ENCODE measurements at regions not wholly inside any gene's neighbourhood (a gene's known extent, or its start where the extent isn't known, plus 50 kb on each side); places are given as distances from the start of the nearest gene placed in this dataset.
"Not testable (repeated sequence)": the region's sequence is repeated elsewhere in the genome, so short reads cannot be mapped to it uniquely, and the experiment has no call there.

DNA sequence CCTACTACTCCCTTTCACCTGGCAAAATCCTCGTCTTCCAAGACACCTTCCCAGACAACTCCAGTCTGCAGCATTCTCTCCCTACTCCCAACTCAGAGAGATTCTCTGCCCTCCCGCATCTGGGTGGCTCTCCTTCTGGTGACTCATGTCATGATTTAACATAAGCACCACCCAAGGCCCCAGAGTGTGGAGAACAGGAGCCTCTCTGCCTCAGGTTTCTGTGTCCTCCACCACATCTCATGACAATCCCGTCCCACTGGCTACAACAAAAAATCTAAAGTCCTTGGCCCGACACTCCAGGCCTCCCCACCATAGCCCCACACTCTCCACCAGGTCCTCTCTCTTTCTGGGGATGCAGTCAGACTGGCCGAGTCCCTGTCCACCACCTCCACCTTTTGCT lies 197.1 kb downstream of the BCL11A start:
- no peak for DNase-seq

DNA sequence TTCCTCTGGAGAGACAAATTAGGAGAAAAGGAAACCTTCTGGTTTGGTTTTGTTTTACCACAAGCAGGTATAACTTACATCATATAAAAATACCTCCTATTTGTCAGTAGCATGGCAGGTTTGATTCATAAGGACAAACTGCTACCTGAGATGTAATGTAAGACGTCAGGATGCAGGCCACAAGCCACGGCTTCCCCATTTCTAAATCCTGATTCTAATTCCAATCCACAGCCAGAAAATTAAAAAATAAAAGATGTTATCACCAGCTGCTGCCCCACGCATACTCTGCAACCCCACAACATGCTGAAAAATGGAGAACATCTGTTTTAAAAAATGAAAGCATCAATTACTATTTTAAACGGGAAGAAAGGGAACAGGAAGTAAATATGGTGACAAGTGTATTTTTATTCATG lies 197.6 kb downstream of the BCL11A start:
- DNase-seq, result no peak

DNA sequence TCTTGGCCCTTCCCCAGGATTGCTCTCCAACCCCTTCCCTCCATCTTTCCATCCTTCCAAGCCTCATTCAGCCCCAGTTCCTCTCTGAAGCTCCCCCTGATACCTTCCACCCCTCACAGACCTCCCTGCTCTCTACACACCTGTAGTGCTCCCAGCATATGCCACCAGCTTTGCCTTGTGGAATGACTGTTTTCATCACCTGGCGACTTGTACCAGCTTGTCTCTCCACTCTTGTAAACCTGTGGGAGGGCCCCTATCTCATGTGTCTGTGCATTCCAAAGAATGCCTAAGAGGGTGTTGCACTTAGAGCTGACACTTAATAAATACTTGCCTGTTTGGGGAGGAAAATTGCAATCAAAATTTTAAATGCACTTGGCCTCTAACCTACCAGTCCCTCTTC lies 198.7 kb downstream of the BCL11A start:
- DNase-seq, result no peak

DNA sequence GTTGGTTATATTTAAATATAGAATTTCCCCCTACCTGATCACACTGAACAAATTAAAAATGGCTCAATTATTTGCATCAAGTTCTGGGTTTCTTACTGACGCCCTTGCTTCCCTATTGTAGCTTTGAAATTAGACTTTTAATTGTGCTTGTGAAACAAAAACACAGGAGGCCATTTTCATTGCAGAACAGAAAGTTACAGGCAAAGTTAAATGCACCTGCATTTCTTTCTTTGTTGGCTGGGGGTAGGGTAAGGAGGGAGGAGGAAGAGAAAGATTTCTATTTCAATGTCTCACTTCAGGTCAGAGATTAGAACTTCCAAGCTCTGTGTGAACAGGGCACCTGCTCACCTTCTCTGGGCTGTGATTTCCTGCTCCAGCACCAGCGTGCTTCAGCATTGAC lies 199.6 kb downstream of the BCL11A start:
- DNase-seq, result no peak

DNA sequence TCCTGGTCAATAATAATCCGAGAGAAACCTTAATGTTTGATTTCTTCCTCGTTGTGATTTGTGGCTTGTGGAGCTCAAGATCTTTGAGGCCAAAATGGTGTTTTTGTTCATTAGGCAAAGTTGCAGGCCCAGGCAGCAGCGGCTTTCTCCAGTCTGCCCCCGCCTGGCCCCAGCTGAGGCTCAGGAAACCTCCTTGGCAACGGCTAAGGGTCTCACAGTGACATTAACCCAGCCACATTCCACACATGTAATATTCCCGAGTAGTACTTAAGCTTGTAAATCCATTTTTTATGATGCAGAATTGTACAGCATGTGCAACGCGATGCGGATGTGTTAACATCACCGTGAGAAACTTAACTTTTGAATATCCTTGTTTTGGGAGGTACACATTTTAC lies 200.1 kb downstream of the BCL11A start:
- DNase-seq, result no peak

DNA sequence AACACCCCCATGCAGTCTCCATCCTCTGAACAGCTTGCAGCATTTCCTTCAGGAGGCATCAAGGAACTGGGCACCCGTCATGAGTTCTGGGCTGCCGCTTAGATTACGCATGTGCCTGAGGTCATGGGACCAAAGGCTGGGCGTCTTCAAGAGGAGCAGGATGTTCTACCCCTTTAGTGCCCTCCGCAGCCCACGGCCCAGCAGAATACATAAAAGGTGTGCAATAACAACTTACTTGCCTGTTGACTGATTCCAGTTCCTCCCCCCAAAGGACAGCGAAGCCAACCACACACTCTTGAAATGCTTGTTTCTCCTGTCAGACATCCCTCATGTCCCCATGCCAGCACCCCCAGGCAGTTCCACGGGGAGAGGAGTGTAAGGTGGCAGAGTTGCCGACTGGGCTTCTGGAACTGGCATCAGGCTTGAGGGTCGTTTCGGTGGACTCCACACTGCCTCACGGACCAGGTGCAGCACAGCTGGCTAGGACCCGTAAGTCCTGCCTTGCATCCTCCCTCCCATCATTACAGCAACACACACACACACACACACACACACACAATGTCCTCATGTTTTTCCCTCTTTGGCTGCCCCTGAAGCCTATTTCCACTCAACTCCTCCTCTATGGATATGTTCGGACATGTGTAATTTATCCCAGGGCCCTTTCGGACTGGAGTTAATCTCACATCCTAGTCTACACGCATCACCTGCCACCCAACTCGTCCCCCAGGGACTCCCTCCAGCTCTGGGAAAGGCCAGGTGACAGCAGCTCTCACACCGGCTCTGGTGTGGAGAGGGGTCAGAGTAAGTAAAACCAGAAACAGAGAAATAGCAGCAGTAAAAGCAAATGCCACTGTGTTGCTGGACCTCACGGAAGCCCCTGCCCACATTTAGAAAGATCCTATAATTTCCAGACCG lies 200.7 kb downstream of the BCL11A start:
- no peak for DNase-seq

DNA sequence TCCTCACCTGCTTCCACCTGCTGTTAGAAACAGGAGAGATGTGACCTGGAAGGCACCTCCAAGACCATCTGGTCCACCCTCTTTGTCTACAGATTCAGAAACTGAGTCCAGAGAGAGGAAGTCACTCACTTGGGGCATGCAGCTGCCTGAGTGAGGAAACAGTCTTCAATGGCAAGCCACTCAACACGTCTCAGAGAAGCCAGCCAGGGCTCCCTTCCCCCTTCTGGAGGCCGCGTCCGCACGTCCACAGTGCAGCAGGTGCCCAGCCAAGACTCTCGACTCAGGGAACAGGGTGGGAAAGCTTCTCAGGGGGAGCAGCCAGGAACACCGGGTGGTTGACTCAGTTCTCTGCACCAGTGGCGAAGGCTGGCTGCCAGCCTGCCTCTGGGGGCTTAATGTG lies 201.7 kb downstream of the BCL11A start:
- DNase-seq, result no peak

DNA sequence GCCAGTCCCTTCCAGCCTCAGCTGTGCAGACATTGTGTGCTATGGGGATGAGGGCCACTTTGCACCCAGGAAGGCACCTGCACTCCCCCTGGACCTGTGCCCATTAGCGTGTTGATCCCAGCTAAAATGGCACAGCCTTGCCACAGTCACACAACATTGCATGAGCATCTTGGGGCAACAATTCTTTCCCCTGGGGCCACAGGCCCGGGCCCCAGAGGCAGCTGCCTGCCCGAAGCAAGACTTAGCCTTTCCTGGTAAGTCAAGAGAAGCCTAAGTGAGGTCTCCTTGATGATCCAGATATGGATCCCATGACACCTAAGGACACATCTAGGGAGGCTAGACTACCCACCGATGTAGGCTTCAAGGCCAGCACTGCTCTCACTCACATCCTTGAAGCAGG lies 202.1 kb downstream of the BCL11A start:
- DNase-seq, result no peak

DNA sequence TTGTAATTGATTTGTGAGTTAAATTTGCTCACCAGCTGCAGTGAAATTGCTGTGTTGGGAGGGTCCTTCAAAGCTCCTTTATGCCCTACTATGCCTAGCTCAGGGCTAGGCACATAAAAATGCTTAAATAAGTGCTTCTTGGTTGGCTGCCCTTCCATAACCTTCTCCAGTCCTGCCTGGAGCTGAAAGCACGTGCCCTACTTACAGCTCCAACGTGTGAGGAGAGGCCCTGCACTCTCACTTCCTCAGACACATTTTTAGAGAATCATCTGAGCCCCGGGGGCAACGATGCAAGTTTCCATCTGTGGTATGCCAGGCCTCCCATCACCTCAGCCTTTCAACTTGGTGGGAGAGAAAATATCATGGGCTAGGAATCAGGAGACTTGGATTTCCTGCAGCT lies 202.7 kb downstream of the BCL11A start:
- DNase-seq, result no peak

DNA sequence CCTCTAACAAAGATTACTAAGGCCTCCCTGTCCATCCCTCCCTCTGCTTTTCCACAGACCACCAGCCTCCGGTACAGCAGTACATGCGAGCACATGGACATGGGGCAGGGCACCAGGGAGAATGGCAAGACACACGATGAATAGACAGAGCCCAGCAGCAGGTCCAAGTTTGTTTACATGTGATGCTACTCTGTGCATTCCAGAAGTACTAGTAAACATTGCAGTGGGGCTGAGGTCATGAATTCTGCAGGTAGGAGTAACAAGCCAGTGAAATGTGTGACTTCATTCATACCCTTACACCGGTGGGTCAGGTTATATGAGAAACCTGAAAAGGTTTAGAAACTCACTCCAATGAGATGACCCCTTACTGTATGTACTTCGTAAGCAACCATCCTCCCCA lies 205.7 kb downstream of the BCL11A start:
- DNase-seq, result no peak

DNA sequence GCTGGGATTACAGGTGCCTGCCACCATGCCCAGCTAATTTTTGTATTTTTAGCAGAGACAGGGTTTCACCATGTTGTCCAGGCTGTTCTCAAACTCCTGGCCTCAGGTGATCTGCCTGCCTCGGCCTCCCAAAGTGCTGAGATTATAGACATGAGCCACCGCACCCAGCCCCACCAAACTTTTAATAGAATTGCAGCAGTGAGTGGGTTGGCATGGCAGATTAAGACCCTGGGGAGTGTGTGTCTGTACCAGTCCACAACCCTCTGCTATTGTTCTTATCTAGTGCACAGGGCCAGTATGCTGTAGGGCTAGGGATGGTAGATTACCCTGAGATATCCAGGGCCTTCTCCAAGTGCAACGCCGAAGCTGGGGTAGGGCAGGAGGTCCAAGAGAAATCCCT lies 211.0 kb downstream of the BCL11A start:
- DNase-seq, result not testable (repeated sequence)

DNA sequence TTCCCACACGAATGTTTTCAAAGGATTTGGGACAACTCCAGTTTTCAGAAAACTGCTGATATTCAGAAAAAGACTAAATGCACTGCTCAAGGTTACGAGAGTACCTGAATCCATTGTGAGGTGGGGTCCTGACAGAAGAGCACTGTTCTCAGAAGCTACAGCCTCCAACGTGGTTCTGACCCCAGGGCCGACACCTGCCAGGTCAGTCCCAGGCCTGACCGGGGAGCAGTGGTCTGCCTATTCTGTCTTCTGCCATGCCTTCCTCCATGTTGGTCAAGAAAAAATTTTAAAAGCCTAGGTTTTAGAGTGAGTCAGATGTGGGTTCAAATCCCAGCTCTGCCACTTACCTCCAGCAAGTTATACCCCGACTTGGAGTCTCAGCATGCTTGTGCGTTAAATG lies 212.3 kb downstream of the BCL11A start:
- no peak for DNase-seq

DNA sequence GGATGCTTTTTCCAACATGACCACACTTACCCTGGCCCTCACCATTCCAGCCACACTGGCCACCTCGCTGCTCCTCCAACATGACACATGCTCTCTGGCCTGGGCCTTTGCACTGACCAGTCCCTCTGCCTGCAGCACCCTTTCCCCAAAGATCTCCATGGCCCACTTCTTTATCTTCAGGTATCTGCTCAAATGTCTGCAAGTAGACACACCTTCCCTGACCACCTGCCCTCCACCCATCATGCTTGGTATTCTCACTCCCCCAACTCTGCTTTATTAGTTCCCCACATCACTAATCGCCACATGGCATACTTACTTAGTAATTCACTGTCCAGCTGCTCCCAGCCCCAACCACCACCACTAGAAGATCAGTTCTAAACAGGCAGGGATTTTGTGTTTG lies 214.2 kb downstream of the BCL11A start:
- DNase-seq, result no peak

DNA sequence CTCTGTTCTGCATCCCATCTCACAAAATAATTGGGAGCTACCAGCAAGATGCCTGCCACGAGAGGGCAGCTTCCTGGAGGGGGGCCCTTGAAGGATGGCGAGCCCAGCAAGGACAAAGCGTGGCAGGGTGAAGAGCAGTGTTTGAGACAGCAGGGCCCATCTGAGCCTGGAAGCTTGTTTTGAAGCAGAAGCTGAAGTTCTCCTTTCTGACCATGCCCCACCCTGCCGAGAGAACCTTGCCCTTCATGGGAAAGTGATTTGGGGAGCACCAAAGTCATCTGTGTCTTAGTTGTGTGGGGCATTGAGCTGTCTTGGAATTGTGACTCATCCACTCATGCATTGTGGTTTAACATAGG lies 216.3 kb downstream of the BCL11A start:
- DNase-seq, result no peak

DNA sequence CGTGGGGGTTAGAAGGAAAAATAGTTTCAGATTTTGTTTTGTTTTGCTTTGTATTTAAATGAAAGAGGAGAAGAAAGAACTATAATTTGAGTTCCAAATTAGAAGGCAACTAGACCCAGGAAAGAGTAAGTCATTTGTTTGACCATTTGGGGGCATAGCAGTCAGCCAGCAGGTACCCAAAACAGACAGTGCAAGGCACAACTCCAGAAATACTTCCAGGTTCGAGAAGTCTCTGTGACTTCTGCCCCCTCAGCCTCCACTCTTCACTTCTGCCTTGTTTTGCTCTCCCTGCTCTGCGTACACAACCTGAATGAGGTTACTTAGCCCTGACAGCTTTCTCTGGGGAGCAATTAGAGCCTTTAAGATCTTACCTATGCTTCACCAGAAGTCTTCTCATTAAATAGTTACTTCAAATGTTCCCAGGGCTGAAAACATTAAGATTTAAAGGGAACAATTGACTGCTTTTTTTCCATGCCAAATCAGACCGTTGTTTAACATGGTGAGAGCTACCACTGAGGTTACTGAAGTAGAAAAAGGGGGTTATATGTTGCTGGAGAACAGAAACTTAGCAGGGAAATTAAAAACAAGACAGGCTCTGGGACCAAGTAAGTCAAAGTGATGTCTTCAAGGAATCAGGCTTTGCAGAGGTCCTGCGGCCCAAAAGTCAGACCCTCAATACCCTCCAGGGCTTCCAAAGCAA lies 216.9 kb downstream of the BCL11A start:
- DNase-seq, result no peak

DNA sequence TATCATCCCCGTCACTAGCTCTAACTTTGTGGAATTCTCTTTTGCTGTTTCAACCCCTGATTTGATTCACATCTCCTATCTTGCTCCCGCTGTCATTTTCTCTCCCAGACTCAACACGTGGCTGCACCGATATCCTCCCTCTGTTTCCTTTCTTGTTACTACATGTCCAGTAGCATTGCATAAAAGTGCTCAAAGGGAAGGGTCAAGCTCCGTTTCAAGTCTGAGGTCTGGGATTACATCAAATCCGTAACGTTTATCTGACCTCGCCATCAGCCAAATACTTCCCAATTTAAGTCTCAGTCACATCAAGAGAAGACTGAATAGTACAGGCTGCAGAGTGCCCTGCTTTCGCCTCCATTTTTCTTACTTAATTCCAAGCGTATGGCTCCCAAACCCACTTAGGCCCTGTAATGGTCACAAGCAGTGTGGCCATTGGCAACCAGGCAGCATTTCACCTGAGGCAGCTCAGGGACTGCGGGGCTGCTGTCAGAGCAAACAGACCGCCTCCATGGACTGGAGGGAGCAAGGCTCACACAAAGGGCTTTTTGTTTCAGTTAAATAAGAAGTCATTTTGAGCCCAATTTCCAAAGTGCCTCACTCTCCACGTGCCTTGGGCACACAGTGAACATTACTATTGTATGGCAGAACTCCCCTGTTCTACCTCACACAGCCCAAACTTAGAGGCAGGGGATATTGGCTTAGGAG lies 217.8 kb downstream of the BCL11A start:
- no peak for DNase-seq

DNA sequence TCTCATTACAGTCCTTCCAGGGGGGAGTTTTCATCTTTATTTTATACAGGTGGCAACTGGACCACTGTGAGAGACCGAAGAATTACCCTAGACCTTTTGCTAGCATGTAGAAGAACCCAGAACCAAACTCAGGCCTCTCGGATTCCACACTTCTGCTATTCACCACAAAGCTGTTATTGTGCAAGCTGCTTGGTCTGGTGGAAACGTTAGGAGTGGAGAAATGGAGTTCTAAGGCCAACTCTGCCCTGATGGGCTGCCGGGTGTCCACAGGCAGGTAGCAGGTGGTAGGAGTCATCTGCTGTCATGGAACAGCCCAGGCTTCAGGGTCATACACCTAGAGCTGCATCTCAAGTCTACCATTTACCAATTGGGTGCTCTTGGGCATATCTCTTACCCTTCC lies 218.8 kb downstream of the BCL11A start:
- no peak for DNase-seq

DNA sequence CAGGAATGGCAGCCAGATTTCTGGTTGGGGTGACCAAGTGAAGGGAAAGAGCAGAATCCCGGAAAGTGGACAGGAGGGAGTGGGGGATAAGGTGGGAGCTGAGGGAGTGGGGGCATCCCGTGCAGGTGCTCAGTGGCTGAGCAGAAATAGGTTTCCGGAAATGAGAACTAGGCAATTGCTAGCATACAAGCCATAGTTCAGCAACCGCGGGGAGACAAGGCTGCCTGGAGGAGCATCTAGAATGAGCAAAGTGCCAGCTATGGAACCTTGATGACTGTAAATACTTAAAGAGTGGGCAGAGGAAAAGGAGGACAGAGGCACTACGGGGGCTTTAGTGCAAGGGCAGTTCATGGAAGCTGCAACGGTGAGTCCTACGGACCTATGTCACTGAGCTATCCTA lies 220.2 kb downstream of the BCL11A start:
- no peak for DNase-seq

DNA sequence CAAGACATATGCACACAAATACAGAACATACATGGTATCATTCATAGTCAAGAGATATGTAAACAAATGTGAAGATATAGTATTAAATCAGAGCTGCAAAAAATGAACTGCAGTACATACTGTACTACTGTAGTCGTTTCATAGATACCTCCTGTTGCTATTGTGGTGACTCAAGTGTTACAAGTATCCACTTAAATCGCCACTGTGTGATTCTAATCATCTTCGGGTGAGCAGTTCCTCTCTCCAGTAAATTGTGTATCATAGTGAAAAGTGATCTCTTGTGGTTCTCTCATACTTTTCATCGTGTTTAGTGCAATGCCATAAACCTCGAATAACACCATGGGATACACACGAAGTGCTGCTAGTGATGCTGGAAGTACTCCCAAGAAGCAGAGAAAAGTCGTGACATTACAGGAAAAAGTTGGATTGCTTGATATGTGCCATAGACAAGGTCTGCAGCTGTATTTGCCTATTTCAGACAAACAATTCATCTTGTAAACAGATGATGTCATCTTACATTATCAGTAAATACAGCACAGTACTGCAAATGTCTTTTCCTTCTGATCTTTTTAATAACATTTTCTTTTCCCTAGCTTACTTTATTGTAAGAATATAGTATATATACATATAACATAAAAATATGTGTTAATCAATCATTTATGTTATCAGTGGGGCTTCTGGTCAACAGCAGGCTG lies 222.2 kb downstream of the BCL11A start:
- peak; percentile 32 for DNase-seq

DNA sequence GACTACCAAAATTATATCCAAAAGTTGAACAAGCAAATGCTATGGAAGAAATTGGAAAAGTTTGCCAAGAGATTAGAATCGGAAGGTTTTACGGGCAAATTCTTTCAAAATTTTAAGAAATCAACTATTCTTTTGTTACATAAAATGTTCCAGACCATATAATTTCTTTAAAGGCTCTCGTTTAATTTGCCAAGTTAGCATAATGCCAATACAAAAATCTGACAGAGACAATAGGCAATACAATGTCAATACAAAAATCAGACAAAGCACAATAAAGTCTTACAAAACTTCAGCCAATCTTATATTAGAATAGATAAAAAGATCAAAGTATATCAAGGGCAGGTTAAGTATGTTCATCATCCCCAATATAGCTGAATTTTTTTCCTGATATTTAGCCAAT lies 224.2 kb downstream of the BCL11A start:
- no peak for DNase-seq

DNA sequence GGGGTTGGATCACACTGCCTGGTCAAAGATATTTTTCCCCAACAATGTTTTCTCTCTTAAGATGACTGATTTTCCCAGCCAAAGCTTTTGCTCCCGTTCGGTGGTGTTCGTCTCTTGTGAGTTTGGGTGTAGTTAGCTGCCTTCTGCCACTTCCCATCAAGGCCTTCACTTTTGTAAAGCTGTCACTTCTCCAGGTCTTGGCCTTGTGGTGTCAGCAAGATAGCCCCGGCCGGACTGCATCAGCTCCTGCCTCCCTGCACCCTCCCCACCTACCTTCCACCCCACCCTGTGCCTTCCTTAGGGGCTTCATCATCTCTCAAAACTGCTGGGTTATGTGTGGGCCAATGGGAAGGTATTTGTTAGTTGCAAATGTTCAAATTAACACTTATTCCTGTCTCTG lies 228.9 kb downstream of the BCL11A start:
- DNase-seq, result no peak

DNA sequence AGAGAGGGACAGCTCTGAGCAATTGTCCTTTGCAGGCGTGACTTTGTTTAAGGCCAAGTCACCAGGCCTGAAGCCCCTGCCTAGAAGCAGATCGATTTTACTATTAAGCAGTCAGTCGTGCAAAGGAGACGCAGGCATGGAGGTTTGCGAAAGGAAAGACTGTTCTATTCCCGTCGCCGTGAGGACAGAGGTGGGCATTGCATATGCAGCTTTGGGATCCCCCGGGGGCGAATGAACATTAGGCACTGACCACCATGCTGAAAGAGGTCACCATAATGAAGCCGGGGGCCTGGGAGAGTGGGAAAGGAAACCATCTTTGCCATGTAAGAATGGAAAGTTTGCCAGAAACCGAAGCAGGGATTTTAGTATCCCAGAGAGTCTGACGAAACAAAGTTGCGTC lies 231.6 kb downstream of the BCL11A start:
- no peak for DNase-seq

DNA sequence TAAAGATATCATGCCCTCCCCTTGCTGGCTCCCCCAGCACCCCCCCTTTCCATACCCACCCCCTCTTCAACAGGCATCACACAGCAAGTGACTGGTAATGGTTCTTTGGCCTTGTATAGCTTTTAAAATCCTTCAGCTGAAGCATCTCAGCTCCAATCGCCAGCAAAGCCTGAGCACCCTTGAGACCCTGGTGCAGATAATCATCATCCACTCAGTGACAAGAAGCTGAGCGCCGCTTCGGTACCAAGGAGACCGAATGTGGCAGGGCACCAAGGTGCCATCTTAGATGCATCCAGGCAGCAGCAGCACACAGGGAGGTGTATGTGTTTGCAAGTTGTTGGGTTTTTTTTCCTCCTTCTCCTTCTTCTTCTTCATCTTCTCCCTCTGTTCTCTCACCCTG lies 232.7 kb downstream of the BCL11A start:
- DNase-seq, result no peak
